ENCODE measurements at regions not wholly inside any gene's neighbourhood (a gene's known extent, or its start where the extent isn't known, plus 50 kb on each side); places are given as distances from the start of the nearest gene placed in this dataset.
"Not testable (repeated sequence)": the region's sequence is repeated elsewhere in the genome, so short reads cannot be mapped to it uniquely, and the experiment has no call there.

GRCh38 chr1:228870041-228870713 lies 134.9 kb downstream of the RHOU start:
- DNase-seq = no peak

- no peak for DNase-seq
Measured at GRCh38 chr1:228871314-228872061, 136.2 kb downstream of the RHOU start.

- DNase-seq = no peak
Measured at GRCh38 chr1:228872080-228872479, 136.8 kb downstream of the RHOU start.

GRCh38 chr1:228873709-228874108 lies 138.4 kb downstream of the RHOU start:
- no peak for DNase-seq

- DNase-seq = no peak
Measured at GRCh38 chr1:228875741-228876140, 140.5 kb downstream of the RHOU start.

- no peak for DNase-seq
Measured at GRCh38 chr1:228876187-228876586, 140.9 kb downstream of the RHOU start.

GRCh38 chr1:228879164-228879563 lies 143.9 kb downstream of the RHOU start:
- DNase-seq = no peak

GRCh38 chr1:228882041-228882770 lies 146.9 kb downstream of the RHOU start:
- no peak for DNase-seq

- DNase-seq = no peak
Measured at GRCh38 chr1:228882771-228883450, 147.6 kb downstream of the RHOU start.

- no peak for DNase-seq
Measured at GRCh38 chr1:228883535-228883934, 148.3 kb downstream of the RHOU start.

GRCh38 chr1:228884196-228884595 lies 148.9 kb downstream of the RHOU start:
- DNase-seq = no peak

GRCh38 chr1:228884615-228885566 lies 149.6 kb downstream of the RHOU start:
- DNase-seq = no peak

GRCh38 chr1:228885845-228886244 lies 150.6 kb downstream of the RHOU start:
- DNase-seq = no peak

- DNase-seq = no peak
Measured at GRCh38 chr1:228887101-228887500, 151.8 kb downstream of the RHOU start.

- no peak for DNase-seq
Measured at GRCh38 chr1:228887960-228888359, 152.7 kb downstream of the RHOU start.

GRCh38 chr1:228889289-228889688 lies 154.0 kb downstream of the RHOU start:
- no peak for DNase-seq

GRCh38 chr1:228891272-228892034 lies 156.2 kb downstream of the RHOU start:
- no peak for DNase-seq

- DNase-seq = not testable (repeated sequence)
Measured at GRCh38 chr1:228892200-228892599, 156.9 kb downstream of the RHOU start.

GRCh38 chr1:228894442-228894989 lies 159.2 kb downstream of the RHOU start:
- no peak for DNase-seq

GRCh38 chr1:228897901-228898300 lies 162.6 kb downstream of the RHOU start:
- no peak for DNase-seq

GRCh38 chr1:228898582-228898992 lies 163.3 kb downstream of the RHOU start:
- DNase-seq = no peak

Measured in NCI-H446 (cell line).